GM18868 (cell line): ENCODE measurements at regions not wholly inside any gene's neighbourhood (a gene's known extent, or its start where the extent isn't known, plus 50 kb on each side); places are given as distances from the start of the nearest gene placed in this dataset.
"Not testable (repeated sequence)": the region's sequence is repeated elsewhere in the genome, so short reads cannot be mapped to it uniquely, and the experiment has no call there.

ENCODE experiments used
- ATAC-seq: cut with Tn5 transposase; IDR thresholded peaks from one replicate; pipeline ENCODE4 v1.9.1; 2021; ENCODE audit warnings: mild to moderate bottlenecking, moderate library complexity; ENCODE audit not compliant: unreplicated experiment

- no peak for ATAC-seq
These were observed 209.3 kb downstream of the DEPDC1B start for GRCh38 chr5:60490597-60491166.

GRCh38 chr5:60489856-60490255 lies 210.1 kb downstream of the DEPDC1B start:
- ATAC-seq = no peak

DNA sequence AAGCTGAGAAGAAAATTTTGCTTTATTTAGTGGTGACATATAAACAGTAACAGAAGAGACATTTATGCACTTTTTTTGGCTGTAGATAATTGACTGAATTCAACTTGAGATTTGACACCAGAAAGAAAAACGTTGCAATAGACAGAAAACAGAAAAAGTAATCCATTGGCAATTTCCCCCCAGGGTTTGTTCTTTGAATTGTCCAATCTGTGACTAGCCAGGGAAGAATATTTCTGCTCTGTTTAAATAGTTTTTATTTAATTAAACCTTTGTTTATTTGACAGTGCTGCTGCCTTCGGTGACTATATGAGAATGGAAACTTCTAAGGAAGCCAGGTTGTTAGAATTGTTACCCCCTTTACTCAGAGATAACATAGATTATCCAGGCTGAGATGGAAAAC lies 210.6 kb downstream of the DEPDC1B start:
- no peak for ATAC-seq

DNA sequence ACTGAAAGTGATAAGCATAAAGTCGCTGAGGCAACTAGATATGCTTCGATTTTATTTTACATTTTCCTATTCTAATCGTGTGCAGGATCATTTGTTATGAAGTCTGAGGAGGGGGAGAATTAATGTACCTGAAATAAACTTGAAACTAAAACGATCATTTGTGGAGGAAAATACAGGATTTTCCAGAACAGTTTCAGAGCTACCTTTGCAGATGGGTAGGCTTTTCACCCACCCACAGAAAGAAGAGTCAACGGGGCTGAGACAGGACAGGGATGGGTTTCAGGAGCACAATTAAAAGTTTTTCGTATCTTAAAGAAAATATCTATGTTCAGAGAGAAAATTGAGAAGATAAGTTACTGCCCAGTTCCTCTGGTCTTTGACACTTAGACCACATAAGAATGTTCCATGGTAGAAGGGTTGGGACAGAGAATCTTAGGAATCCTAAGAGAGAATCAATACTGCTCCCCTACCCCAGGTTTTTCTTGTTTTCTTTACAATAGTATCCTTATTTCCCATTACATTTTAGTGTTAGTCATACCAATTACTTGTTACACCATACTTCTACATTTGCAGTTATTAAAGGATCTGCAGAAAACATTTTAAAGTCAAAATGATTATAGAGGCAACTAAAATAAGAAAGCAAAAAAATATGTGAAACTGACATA lies 211.4 kb downstream of the DEPDC1B start:
- ATAC-seq = no peak

DNA sequence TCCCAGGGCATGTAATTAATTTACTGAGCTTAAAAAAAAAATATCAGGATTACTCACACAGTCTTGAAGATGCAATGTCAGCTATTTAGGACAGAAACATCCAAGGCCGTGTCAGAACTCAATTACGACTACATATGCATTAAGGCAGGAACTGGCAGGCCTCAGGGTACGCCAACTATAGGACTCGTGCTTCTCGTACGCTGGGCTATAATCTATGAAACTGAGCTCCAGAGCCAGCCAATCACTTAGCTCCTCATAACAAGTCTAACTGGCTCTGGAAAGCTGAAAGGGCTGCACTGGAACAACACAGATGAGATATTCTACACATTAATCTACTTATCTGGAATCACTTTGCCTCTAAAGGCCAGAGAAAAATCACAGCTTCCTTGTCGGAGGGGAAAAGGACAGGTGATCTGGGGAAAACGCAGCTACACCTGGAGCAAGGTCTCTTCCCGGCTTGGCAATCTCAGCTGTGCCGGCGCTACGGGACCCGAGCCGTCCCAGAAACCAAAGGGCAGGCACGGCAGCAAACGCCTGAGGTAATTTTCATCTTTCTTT lies 212.0 kb downstream of the DEPDC1B start:
- ATAC-seq = no peak

DNA sequence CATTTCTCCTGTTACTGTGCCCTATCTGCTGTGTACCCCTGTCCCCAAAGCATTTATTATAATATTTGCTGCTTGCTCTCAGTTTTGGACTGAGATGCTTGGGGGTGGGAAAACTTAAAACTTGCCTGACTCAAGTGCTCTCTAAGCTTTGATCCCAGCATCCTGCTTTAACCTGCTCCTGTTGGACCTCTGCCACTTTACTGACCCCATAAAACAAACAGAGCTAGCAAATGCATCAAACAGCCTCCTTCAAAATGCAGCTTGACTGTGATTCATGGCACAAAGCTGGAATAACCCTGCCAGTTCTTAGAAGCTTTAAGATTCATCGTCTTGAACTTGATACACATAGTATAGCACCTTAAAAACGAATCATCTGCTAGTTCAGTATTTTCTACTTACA lies 212.5 kb downstream of the DEPDC1B start:
- no peak for ATAC-seq

DNA sequence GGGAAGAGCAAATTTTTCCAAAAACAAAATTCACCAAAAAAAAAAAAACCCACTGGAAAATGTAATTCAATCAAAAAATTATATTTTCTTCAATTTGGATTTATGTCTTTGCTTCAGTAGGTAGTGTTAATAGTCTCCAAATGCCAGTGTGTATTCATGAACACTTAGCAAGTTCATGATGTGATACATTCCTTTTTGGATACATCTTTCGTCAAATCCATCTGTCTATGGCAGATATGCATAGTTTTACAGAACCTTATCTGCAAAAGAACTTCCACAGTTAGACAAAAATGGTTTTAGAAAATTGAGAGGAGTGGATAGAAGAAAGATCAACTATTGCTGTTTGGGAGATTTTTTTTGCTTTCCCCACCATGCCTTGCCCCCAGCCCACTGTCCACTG lies 214.6 kb downstream of the DEPDC1B start:
- no peak for ATAC-seq

DNA sequence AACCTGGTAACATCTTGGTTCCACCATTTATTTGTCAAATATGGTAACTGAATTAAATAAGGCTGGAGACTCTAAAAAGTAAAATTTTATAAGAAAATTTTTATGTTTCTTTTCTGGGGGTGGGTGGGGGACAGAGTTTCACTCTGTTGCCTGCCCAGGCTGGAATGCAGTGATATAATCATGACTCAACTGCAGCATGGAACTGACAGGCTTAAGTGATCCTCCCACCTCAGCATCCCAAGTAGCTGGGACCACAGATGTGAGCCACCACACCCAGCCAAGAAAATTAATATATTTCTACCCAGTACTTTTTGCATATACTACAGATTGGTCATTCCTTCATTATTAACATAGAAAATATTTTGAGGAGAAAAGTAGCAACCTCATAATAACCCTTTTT lies 216.9 kb downstream of the DEPDC1B start:
- no peak for ATAC-seq

GRCh38 chr5:60482301-60482700 lies 217.7 kb downstream of the DEPDC1B start:
- ATAC-seq = no peak

DNA sequence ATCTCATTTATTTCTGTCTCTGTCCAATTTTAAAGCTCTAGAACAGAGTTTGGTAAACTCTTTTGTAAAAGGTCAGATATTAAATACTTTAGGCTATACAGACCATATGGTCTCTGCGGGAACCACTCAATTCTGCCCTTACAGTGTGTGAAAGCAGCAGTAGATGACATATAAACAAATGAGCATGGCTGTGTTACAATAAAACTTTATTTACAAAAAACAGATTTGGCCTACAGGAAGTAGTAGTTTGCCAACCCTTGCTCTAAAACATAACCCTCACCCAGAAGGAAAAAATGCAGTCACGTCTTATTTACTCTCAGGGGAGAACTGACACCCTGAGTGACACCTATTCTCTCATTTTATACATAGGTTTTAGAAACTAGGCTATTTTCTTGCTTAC lies 220.4 kb downstream of the DEPDC1B start:
- ATAC-seq = no peak

GRCh38 chr5:60477849-60478248 lies 222.1 kb downstream of the DEPDC1B start:
- ATAC-seq = no peak

- ATAC-seq = no peak
These were observed 226.3 kb downstream of the DEPDC1B start for GRCh38 chr5:60473654-60474053.

GRCh38 chr5:60473027-60473426 lies 226.9 kb downstream of the DEPDC1B start:
- ATAC-seq = not testable (repeated sequence)

DNA sequence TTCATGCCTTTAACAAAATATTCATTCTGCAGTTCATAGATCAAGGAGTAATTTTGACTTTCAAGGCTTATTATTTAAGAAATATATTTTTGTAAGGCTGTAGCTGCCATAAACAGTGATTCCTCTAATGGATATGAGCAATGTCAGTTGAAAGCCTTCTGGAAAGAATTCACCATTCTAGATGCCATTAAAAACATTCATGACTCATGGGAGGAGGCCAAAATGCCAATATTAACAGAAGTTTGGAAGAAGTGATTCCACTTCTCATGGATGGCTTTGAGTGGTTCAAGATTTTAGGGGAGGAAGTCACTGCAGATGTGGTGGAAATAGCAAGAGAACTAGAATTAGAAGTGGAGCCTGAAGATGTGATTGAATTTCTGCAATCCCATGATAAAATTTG lies 229.1 kb downstream of the DEPDC1B start:
- ATAC-seq = no peak

GRCh38 chr5:60469286-60469685 lies 230.7 kb downstream of the DEPDC1B start:
- no peak for ATAC-seq

GRCh38 chr5:60463179-60463868 lies 236.6 kb downstream of the DEPDC1B start:
- ATAC-seq = no peak

GRCh38 chr5:60458666-60459065 lies 241.3 kb downstream of the DEPDC1B start:
- ATAC-seq = no peak

DNA sequence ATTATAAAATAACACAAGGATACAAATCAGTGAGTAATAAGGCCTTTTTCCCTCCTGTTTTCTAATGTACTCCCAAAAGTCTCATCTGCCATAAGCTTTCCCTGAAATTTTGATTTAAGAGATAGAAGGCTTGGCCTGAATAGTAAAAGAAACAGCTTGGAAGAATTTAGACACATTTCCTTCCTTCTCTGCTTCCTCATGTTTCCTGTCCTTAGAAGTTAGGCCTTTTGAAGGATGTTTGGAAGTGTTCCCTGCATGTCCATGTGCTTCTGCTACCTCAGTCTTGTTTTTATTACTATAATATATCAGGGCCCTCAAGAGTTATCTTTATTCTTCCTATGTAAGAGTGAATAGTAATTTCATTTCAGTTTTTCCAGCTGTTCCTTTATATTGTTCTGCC lies 242.7 kb downstream of the DEPDC1B start:
- no peak for ATAC-seq

DNA sequence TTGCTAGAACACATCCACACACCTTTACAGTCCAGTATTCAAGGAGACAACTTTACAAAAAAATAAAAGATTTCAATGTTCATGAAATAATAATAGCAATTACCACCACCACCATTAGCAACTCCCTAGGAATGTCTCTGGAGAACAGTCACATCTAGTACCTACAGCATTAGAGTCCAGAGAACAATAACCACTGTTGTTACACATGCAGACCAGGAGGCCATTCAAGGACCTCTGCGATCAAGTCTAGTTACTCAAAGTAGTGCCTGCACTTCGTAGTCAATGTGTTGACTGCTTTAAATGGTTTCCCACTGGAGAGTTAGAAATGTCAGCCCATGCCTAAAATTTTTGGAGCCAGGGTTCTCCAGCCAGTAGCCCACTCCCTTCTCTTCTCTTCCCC lies 244.4 kb downstream of the DEPDC1B start:
- ATAC-seq = no peak

DNA sequence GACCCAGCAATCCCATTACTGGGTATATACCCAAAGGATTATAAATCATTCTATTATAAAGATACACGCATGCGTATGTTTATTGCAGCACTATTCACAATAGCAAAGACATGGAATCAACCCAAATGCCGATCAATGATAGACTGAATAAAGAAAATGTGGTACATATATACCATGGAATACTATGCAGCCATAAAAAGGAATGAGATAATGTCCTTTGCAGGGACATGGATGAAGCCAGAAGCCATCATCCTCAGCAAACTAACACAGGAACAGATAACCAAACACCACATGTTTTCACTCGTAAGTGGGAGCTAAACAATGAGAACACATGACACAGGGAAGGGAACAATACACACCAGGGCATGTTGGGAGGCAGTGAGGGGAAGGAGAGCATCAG lies 245.7 kb downstream of the DEPDC1B start:
- not testable (repeated sequence) for ATAC-seq

DNA sequence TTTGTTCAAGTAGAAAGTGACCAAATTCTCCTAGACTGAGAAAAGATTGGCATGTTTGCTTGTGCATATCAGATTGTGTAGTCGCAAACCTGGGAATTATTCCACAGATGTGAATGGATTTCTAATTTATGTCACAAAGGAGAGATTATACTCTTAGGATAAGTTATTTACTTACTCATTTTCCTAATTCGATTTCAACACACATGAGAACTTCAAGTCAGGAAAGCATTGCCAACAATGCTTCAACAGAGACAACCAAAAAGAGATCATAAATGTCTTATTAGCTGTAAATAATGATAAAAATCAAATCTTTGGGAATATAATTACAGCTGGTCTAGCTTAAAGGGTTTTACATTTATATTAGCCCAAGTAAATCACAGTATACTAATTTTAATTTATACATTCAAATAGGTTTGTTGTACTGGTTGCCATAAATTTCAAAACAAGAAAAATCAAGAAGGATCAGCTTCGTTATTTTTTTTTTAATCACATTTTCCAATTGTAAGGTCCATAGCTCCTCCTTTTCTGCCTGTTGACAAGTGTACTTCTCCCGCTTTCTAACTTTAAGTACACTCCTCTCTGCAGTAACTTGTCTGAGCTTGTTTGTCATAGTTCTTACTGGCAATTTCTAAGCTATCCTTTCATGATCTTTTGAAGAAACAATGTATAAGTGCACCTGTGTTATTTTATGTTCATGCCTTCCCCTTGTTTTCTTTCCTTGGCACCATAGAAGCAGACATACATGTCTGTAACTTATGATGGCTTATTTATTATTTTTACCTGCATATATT lies 246.6 kb downstream of the DEPDC1B start:
- ATAC-seq = no peak
